H1 (cell line): ENCODE measurements at regions not wholly inside any gene's neighbourhood (a gene's known extent, or its start where the extent isn't known, plus 50 kb on each side); places are given as distances from the start of the nearest gene placed in this dataset.

Experiments
- JUN ChIP-seq: IDR thresholded peaks from 2 replicates; pipeline ENCODE4 v1.6.1; 2011; ENCODE audit warnings: low read depth, mild to moderate bottlenecking, improper control_type of control experiment, low read length
- TF ChIP-seq, protein P1 (sequence below), 3 experiments: IDR thresholded peaks; 1 replicate in 2 of 3; 2 replicates in 1 of 3; pipeline versions ENCODE4 v1.5.1 to v1.6.1; 2011; ENCODE audit warnings: low read length in 3 of 3, mild to moderate bottlenecking in 3 of 3, inconsistent platforms in 2 of 3, low read depth in 1 of 3, moderate library complexity in 1 of 3; ENCODE audit not compliant: insufficient read depth in 1 of 3; ENCODE audit errors: control extremely low read depth in 1 of 3

DNA sequence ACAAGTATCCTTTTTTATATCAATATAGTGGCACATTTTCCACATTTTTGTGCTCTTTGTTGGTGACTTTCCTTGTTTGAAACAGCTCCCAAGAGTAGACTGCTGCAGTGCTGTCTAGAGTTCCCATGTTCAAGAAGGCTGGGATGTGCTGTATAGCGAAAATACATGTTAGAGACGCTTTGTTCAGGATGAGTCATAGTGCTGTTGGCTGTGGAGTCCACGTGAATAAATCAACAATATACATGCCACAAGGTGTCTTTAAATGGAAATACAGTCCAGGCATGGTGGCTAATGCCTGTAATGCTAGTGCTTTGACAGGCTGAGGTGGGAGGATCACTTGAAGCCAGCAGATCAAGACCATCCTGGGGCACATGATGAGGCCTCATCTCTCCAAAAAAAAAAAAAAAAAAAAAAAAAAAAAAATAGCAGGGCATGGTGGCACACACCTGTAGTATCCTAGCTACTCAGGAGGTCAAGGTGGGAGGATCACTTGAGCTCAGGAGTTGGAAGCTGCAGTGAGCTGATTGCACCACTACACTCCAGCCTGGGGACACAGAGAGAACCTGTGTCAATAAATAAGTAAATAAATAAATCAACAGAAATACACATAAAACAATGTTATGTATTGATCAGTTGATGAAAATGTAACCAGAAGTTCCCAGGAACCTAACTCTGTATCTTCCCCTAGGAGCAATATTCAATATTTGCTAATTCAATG, 256.8 kb upstream of the STS start (continued):
- TF ChIP-seq, protein P1, sequence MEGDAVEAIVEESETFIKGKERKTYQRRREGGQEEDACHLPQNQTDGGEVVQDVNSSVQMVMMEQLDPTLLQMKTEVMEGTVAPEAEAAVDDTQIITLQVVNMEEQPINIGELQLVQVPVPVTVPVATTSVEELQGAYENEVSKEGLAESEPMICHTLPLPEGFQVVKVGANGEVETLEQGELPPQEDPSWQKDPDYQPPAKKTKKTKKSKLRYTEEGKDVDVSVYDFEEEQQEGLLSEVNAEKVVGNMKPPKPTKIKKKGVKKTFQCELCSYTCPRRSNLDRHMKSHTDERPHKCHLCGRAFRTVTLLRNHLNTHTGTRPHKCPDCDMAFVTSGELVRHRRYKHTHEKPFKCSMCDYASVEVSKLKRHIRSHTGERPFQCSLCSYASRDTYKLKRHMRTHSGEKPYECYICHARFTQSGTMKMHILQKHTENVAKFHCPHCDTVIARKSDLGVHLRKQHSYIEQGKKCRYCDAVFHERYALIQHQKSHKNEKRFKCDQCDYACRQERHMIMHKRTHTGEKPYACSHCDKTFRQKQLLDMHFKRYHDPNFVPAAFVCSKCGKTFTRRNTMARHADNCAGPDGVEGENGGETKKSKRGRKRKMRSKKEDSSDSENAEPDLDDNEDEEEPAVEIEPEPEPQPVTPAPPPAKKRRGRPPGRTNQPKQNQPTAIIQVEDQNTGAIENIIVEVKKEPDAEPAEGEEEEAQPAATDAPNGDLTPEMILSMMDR (IDR thresholded peaks at IDR 0.05; ENCODE audit: control extremely low read depth in 1 of 3, insufficient read depth in 1 of 3, low read depth in 1 of 3, low read length in 3 of 3) = no peak
- no peak for TF ChIP-seq JUN
- TF ChIP-seq, all 59 proteins: peak for 0
